Stimulated activated naive CD4-positive, alpha-beta T cell (primary cell): ENCODE measurements at regions not wholly inside any gene's neighbourhood (a gene's known extent, or its start where the extent isn't known, plus 50 kb on each side); places are given as distances from the start of the nearest gene placed in this dataset.

Source experiments
- DNase-seq, 6 experiments: peaks; one replicate each; lab custom pipeline; 2025; lab: John Stamatoyannopoulos, UW

DNA sequence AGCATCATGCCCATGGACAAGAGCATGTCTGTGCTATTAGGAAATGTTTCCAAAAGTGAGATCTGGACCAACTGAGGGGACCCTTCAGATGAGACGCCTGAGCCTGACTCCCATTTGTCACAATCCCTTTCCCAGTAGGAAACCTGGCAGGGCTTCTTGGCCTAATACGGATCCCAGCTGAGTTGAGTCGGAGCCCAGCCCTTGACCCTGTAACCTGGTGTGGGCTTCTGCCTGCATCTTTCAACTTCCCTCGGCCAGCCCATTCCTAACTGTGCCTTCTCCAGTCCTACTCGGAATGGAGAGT lies 148.3 kb downstream of the IRX2 start:
- DNase-seq = no peak

- no peak for DNase-seq
These were observed 148.8 kb downstream of the IRX2 start for GRCh38 chr5:2602451-2603271.

GRCh38 chr5:2598503-2598902 lies 153.0 kb downstream of the IRX2 start:
- no peak for DNase-seq

DNA sequence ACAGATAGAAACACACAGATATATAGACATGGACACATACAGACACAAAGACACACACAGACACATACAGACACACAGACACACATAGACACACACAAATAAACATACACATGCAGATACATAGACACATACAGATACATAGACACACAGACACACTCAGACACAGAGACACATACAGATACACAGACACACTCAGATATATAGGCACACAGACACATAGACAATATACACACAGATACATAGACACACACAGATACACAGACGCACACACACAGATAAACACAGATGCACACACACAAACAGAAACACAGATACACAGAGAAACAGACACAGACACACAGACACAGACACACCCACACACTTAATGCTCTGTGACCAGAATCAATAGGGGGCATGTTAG lies 156.8 kb downstream of the IRX2 start:
- no peak for DNase-seq

DNA sequence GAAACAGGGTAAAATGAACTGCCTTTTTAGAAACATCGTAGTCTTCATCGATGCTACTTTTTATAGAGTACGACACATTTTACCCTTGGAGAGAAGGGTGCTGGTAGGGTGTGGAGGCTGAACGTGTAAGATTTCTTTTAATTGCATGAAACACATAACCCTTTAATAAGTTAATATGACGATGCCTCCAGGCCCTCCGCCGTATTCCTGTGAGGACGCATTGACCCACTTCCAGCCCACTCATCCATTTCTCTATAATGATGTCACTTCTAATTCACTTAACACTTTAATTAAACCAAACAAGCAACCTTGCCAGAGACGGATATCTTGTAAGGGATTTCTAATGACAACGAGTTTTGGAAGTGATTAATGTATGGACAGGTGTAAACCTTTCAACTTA lies 158.7 kb downstream of the IRX2 start:
- DNase-seq = no peak

DNA sequence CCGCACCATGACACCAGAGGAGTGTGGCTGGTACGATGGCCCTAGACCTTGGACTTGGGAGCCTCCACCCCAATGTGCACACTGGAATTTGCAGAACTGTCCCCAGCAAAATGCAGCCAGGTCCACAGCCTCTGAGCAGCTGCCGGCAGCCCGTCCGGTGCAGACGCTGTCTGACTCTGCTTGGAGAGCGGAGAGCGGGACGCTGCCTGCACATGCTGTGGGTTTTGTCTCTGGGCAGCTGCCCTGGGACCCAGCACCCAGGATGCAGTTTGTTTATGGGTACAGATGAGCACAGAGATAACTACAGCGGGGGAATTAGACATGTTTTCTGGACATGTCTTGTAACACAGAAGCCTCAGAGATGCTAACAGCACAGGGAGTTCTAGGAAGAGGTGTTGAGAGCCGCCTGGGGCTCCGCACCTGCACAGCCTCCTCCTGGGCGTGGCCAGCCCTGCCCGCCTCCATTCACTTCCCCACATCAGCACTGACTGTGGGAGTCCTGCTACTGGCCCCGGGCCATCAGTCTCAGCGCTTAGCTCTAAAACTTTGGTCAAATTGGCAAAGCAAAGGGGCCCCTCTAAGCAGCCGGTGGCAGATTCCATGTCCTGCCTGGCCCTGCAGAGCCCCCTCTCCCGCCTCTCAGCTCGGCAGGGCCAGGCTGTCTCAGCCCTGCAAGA lies 159.6 kb downstream of the IRX2 start:
- DNase-seq = no peak

DNA sequence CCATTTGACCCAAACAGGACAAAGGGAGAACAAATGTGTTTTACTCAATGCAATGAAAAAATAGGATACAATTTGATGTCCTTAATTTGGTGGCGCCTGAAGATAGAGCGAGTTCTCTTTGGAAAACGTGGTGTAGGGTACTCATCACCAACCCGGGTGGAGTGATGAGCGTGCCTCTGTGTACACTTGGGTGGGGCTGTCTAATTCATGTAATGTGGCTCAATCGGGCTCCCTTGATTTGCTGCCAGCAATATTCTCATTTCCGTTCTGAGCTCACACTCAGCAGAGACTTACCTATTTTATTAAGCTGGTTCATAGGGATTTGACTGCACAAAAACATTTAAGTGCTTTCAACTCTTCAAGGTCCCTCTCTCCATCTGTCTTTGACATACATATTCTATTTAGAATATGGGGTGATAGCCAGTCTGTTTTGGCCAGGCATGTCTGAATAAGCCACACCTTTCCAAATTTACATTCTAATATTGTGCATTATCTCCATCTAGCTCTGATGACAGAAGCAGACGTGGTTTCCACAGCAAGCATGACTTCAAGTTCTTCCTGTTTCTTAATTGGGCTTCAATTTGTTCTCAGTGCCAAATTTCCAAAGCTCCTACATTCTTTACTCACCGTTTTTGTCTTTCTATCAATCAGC lies 162.5 kb downstream of the IRX2 start:
- DNase-seq = no peak

- no peak for DNase-seq
These were observed 164.1 kb downstream of the IRX2 start for GRCh38 chr5:2587189-2588031.

DNA sequence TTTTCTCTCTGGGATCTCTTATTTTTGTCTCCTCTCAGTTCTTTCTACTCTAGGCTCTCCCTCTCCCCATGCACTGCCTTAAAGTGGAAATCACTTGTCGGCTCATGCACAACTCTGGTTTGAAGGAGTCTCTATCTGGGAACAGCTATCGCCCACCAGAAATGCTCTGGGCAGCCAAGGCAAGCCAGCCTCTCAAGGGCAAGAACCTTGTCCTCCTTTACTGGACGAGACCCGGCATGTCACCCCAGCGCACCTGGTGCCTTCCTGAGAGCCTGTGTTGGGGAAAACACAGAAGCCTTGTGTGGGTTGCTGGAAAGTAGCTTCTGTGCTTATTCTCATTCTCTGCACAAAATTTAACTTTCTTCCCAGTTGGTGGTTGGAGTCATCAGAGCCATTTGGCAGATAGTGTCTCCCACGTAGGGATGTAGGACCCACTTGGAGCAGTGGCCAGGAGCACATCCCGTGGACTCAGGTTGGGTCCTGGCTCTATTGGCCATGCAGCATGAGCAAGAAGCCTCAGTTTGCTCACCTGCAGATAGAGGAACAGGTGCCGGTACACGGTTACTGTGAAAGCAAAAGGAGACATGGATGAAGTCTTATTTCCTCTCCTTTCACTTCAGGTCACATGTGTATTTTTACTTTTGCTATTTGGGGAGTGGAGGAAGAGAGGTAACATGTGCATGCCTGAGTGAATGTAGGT lies 165.3 kb downstream of the IRX2 start:
- DNase-seq = no peak

DNA sequence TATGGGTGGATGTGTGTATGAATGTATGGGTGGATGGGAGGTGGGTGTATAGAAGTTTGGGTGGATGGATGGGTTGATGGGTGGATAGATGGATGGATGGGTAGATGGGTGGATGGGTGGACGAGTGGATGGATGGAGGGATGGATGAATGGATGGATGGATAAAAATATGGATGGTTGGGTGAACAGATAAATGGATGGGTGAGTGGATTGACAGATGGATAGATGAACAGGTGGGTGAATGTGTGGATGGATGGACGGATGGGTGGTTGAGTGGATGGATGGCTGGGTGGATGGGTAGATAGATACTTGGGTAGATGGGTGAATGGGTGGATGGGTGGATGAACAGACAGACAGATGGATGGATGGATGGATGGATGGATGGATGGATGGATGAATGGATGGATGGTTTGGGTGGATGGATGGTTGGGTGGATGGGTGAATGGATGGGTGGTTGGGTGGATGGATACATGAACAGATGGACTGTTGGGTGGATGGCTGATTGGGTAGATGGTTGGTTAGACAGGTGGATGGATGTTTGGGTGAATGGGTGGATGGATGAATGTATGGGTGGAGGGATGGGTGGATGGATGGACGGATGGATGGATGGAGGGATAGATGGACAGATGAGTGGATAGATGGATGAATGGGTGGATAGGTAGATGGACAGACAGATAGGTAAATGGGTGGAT lies 166.8 kb downstream of the IRX2 start:
- DNase-seq = no peak

GRCh38 chr5:2582507-2582906 lies 169.0 kb downstream of the IRX2 start:
- DNase-seq = no peak

- no peak for DNase-seq
These were observed 169.4 kb downstream of the IRX2 start for GRCh38 chr5:2582106-2582505.

GRCh38 chr5:2581418-2581817 lies 170.1 kb downstream of the IRX2 start:
- DNase-seq = no peak

DNA sequence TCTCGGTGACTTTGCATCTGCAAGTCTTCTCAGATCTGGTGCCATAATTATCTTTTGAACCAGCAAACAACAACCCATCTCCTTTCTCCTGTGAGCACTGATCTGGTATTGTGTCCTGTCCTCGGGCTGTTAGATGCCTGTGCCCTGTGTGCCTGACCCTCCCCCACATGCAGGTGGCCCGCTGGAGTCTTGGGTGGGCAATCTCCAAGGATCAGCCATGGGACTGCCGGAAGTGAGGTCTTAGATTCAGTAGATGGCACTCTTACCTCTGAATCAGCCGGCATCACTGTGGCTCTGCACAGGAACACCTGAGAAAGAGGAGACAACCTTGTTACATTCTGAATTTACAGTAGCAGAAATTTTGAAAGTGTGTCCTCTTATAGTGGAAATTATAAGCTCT lies 172.4 kb downstream of the IRX2 start:
- DNase-seq = no peak

GRCh38 chr5:2577312-2578036 lies 174.0 kb downstream of the IRX2 start:
- no peak for DNase-seq

GRCh38 chr5:2576823-2577222 lies 174.7 kb downstream of the IRX2 start:
- DNase-seq = no peak

GRCh38 chr5:2575871-2576270 lies 175.6 kb downstream of the IRX2 start:
- no peak for DNase-seq

DNA sequence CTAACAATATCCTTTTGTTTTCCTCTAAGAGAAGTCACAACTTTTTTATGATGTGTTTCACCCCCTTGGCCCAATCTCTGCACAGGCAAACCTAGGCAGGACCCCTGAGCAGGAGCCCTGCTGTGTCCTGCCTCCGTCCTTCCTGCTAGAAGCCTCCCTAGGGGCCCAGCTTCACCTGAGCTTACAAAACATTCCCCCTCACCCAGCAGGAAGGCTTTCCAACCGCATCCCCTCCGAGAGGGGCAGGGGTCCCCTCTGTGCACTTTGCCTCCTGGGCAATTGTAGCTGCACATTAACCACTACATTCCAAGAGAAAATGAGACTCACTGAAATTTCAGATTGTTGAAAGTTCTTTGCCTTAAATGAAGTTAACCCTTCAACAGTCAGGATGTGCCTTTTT lies 176.2 kb downstream of the IRX2 start:
- DNase-seq = no peak

- DNase-seq = no peak
These were observed 177.3 kb downstream of the IRX2 start for GRCh38 chr5:2574155-2574554.

GRCh38 chr5:2570586-2570985 lies 180.9 kb downstream of the IRX2 start:
- no peak for DNase-seq
